ENCODE measurements at regions not wholly inside any gene's neighbourhood (a gene's known extent, or its start where the extent isn't known, plus 50 kb on each side); places are given as distances from the start of the nearest gene placed in this dataset.

DNA sequence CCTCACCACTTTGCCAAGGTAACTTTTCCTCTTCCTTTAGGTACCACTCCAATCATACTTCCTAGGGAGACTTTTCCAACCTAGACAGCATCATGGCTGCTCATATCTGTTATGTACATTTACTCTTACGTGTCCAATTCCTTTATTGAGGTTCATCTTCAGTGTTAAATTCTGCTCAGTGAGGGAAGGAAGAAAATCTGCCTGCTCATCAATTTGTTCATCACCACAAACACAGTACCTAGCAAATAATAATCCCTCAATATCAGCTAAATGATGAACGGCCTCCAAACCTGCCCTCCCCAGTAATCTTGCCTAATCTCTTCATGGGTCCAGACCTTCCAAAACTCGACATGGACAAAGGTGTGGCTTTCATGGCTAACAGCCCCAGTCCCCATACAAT is 380.8 kb downstream of the KCTD12 start:
- TF ChIP-seq, protein P1, sequence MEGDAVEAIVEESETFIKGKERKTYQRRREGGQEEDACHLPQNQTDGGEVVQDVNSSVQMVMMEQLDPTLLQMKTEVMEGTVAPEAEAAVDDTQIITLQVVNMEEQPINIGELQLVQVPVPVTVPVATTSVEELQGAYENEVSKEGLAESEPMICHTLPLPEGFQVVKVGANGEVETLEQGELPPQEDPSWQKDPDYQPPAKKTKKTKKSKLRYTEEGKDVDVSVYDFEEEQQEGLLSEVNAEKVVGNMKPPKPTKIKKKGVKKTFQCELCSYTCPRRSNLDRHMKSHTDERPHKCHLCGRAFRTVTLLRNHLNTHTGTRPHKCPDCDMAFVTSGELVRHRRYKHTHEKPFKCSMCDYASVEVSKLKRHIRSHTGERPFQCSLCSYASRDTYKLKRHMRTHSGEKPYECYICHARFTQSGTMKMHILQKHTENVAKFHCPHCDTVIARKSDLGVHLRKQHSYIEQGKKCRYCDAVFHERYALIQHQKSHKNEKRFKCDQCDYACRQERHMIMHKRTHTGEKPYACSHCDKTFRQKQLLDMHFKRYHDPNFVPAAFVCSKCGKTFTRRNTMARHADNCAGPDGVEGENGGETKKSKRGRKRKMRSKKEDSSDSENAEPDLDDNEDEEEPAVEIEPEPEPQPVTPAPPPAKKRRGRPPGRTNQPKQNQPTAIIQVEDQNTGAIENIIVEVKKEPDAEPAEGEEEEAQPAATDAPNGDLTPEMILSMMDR (IDR thresholded peaks at IDR 0.05), result no peak
- no peak for TF ChIP-seq POLR2AphosphoS5 (IDR thresholded peaks at IDR 0.05)

All from upper lobe of left lung (tissue), 4 donors.